ENCODE measurements at regions not wholly inside any gene's neighbourhood (a gene's known extent, or its start where the extent isn't known, plus 50 kb on each side); places are given as distances from the start of the nearest gene placed in this dataset.

GRCh38 chr9:13917534-13917933 lies 396.4 kb downstream of the NFIB start:
- TF ChIP-seq POLR2A (IDR thresholded peaks at IDR 0.05; ENCODE audit: low read depth, low read length): no peak
- no peak for TF ChIP-seq POLR2AphosphoS5 (IDR thresholded peaks at IDR 0.05; ENCODE audit: low read depth, low read length)

All from GM12892 (cell line).